ENCODE measurements at regions not wholly inside any gene's neighbourhood (a gene's known extent, or its start where the extent isn't known, plus 50 kb on each side); places are given as distances from the start of the nearest gene placed in this dataset.
A peak's percentile ranks its signal among the peaks of the same experiment; 100 is the strongest.

DNA sequence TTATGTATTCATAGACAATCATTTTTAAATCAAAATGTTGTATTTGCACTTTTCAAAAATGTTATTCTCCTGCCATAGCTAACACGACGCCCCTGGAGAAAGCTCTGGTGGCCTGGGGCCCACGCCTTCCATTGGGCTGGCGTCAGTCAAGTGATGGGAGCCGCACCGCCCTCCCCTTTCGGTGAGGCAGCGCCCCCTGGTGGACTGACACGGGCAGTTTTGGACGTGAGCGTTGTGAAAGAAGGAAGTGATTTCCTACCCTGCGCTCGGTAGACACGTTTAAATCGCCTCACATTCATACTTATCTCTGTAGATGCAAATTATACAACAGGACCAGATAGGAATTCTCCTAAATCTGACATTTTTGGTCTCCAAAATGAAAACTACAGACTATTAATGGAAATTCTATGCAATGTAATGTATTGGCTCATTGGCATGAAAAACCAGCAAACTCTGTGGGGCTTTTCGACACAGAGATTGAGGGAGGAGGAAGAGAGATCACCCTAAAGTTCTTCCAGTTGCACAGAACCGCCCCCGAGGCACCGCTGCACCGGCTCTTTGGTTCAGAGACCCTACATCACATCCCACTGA, 326.2 kb upstream of the SOX11 start:
- no peak overlapping the region for H3K4me3 ChIP-seq (ENCODE audit: low read depth, low read length)
- TF ChIP-seq, protein P1, sequence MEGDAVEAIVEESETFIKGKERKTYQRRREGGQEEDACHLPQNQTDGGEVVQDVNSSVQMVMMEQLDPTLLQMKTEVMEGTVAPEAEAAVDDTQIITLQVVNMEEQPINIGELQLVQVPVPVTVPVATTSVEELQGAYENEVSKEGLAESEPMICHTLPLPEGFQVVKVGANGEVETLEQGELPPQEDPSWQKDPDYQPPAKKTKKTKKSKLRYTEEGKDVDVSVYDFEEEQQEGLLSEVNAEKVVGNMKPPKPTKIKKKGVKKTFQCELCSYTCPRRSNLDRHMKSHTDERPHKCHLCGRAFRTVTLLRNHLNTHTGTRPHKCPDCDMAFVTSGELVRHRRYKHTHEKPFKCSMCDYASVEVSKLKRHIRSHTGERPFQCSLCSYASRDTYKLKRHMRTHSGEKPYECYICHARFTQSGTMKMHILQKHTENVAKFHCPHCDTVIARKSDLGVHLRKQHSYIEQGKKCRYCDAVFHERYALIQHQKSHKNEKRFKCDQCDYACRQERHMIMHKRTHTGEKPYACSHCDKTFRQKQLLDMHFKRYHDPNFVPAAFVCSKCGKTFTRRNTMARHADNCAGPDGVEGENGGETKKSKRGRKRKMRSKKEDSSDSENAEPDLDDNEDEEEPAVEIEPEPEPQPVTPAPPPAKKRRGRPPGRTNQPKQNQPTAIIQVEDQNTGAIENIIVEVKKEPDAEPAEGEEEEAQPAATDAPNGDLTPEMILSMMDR (IDR thresholded peaks at IDR 0.05; ENCODE audit: control insufficient read depth, extremely low read depth, insufficient read depth) = peak; percentile 81
- peak; percentile 34 for DNase-seq (ENCODE audit: low read depth)

DNA sequence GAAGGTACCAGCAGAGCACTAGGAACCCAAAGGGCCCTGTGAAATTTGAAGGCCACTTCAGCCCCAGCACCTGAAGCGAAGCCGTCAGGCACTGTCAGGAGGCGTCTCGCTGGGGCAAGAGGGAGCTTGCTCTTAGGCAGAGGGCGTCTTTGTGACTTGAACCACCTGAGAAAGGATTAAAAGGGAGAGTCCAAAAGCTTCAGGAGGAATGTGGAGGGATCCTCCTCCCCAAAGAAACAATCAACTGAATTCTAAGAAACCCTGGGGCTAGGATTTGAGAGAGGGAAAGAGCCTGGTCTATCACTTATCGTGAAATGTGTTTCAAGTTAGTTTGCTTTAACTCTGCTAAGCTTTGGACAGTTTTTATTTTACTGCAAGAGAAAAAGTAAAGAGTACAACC, 324.9 kb upstream of the SOX11 start:
- no peak overlapping the region for H3K4me3 ChIP-seq (ENCODE audit: low read depth, low read length)
- TF ChIP-seq, protein P1 (IDR thresholded peaks at IDR 0.05; ENCODE audit: control insufficient read depth, extremely low read depth, insufficient read depth) = no peak
- DNase-seq (ENCODE audit: low read depth) = no peak

DNA sequence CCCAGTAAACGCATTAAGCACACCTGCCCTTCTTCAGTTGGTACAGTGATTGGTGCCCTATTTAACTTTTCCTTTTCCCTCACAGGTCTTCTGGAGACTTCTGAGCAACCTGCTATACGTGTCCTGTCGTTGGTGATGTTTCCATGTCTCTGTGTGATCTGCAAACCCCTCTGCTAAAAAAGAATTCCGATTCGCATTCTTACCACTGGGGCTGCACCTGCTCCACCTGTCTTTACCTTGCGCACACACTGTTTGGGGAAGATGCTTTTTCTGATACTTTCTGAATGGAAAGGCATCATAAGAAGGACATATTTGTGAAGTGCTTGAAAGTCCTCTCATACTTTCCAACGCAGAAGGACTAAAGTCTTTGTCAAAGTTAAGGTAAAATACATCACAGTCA, 323.9 kb upstream of the SOX11 start:
- no peak overlapping the region for H3K4me3 ChIP-seq (ENCODE audit: low read depth, low read length)
- DNase-seq (ENCODE audit: low read depth) = no peak
- TF ChIP-seq, protein P1 (IDR thresholded peaks at IDR 0.05; ENCODE audit: control insufficient read depth, extremely low read depth, insufficient read depth) = no peak

DNA sequence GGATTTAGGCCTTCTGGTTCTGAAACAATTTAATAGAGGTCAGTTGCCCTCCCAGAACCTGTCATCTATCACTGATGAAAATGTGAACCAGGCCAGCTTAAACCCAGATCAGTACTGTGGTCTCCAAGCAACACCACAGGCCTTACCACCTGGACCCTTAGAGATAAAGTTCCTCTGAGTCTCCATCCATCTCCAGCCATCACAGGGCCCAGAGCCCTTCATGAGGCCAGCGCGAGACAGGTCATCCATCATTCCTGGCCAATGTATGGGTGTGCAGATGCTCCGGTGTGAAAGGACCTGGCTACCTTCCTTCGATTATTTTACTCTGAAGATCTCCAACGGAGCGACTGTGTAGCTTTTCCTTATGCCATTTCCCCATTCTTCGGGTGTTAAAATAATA, 322.7 kb upstream of the SOX11 start:
- no peak overlapping the region for H3K4me3 ChIP-seq (ENCODE audit: low read depth, low read length)
- TF ChIP-seq, protein P1 (IDR thresholded peaks at IDR 0.05; ENCODE audit: control insufficient read depth, extremely low read depth, insufficient read depth) = no peak
- no peak for DNase-seq (ENCODE audit: low read depth)

DNA sequence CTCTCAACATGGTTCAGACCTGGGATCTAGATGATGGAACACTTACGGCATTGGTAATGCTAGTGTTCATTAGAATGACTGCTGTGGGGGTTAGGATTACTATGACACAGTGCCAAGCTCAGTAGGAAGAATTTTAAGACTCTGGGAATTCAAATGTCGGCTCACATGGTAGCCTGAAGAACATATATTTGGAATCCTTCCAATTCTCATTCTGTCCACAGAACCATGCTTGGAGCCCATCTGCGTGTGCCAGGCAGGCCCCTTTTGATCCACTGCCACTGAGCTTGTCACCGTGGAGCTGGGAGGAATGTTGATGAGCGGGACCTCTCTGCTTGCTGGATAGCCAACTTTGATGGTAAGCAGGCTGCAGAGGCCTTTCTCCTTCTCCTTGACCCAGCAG, 322.0 kb upstream of the SOX11 start:
- TF ChIP-seq, protein P1 (IDR thresholded peaks at IDR 0.05; ENCODE audit: control insufficient read depth, extremely low read depth, insufficient read depth) = no peak
- no peak for DNase-seq (ENCODE audit: low read depth)
- no peak overlapping the region for H3K4me3 ChIP-seq (ENCODE audit: low read depth, low read length)

DNA sequence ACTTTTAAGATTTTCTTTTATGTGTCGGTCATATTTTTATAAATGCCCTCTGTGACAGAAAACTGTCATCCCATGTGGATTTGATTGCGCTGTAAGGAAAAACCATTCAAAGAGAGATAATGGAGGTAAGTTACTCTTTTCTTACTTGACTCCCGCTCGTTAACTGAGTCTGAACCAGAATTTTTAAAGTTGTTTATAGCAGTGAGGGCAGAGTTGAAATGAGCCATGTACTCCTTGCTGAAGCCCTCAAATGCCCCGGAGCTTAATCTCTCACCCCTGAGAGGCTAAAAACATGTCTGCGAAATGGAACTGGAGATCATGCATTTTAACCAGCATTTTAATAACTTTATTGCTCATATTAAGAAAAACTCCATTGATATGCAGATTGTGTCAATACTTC, 320.0 kb upstream of the SOX11 start:
- TF ChIP-seq, protein P1 (IDR thresholded peaks at IDR 0.05; ENCODE audit: control insufficient read depth, extremely low read depth, insufficient read depth) = no peak
- no peak overlapping the region for H3K4me3 ChIP-seq (ENCODE audit: low read depth, low read length)
- DNase-seq (ENCODE audit: low read depth) = no peak

DNA sequence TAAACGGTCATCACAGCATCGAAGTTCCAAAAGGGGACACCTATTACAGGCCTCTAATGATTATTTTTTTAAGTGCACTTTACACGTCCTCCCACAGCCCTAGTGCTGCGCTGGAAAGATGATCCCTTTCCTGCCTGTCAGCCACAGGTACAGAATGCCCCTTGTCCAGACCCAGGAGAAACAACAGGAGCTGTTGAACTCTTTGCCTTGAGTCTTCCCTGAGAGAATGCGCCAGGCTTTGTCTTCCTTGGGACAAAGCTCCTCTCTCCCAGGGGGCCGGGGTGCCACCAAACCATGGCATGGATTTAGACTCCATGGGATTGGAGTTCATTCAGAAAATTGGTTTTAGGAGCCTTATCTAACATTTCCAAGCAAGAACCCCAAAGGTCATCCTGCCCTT, 319.0 kb upstream of the SOX11 start:
- TF ChIP-seq, protein P1 (IDR thresholded peaks at IDR 0.05; ENCODE audit: control insufficient read depth, extremely low read depth, insufficient read depth) = no peak
- H3K4me3 ChIP-seq (ENCODE audit: low read depth, low read length) = no peak overlapping the region
- no peak for DNase-seq (ENCODE audit: low read depth)
